Neuronal stem cell (in vitro differentiated cells): ENCODE measurements at regions not wholly inside any gene's neighbourhood (a gene's known extent, or its start where the extent isn't known, plus 50 kb on each side); places are given as distances from the start of the nearest gene placed in this dataset.

ENCODE experiments used
- DNase-seq: peaks from one replicate; pipeline ENCODE4 v3.0.0-alpha.2; 2013; ENCODE audit warnings: low spot score
- H2AFZ ChIP-seq: one replicate; pipeline ENCODE4 v1.6.1; 2013; ENCODE audit warnings: mild to moderate bottlenecking, low read length, inconsistent platforms
- H2AK5ac ChIP-seq: 2 replicates; pipeline ENCODE4 v1.6.1; 2013; ENCODE audit warnings: low read depth, mild to moderate bottlenecking, inconsistent platforms, low read length, moderate library complexity, mixed read lengths
- H2BK120ac ChIP-seq: 2 replicates; pipeline ENCODE4 v1.6.1; 2013; ENCODE audit warnings: low read depth, mild to moderate bottlenecking, inconsistent platforms, low read length, moderate library complexity, mixed read lengths
- H2BK12ac ChIP-seq: one replicate; pipeline ENCODE4 v1.6.1; 2013; ENCODE audit warnings: low read length, inconsistent platforms
- H2BK15ac ChIP-seq: 2 replicates; pipeline ENCODE4 v1.6.1; 2013; ENCODE audit warnings: mild to moderate bottlenecking, low read length, inconsistent platforms, mixed read lengths
- H2BK5ac ChIP-seq: one replicate; pipeline ENCODE4 v1.6.1; 2013; ENCODE audit warnings: inconsistent platforms, mild to moderate bottlenecking, low read length, moderate library complexity
- H3K14ac ChIP-seq: one replicate; pipeline ENCODE4 v1.6.1; 2013; ENCODE audit warnings: low read length, inconsistent platforms
- H3K18ac ChIP-seq: 2 replicates; pipeline ENCODE4 v1.6.1; 2013; ENCODE audit warnings: low read length, inconsistent platforms
- H3K23ac ChIP-seq: 2 replicates; pipeline ENCODE4 v1.6.1; 2013; ENCODE audit warnings: low read depth, mild to moderate bottlenecking, mixed read lengths, low read length, inconsistent platforms; ENCODE audit not compliant: poor library complexity
- H3K27ac ChIP-seq: replicated peaks from 3 replicates; pipeline ENCODE4 v1.5.1; 2013; ENCODE audit warnings: low read length, inconsistent platforms
- H3K27me3 ChIP-seq, 3 experiments: 2 replicates each; pipeline ENCODE4 v1.6.1; 2013; ENCODE audit warnings: low read length in 3 of 3, mild to moderate bottlenecking in 2 of 3, inconsistent platforms in 1 of 3, low read depth in 1 of 3, mixed read lengths in 1 of 3, moderate library complexity in 1 of 3; ENCODE audit not compliant: control insufficient read depth in 3 of 3, insufficient read depth in 3 of 3
- H3K36me3 ChIP-seq, 2 donors: replicated peaks in 1 of 2; 2 replicates each; pipeline ENCODE4 v1.6.1; 2013; ENCODE audit warnings: low read length in 2 of 2; ENCODE audit not compliant: control insufficient read depth in 2 of 2, insufficient read depth in 2 of 2
- H3K4ac ChIP-seq: 2 replicates; pipeline ENCODE4 v1.6.1; 2013; ENCODE audit warnings: inconsistent platforms, mild to moderate bottlenecking, low read length, moderate library complexity
- H3K4me1 ChIP-seq, 2 donors: 1 replicate in 1 of 2; 2 replicates in 1 of 2; pipeline ENCODE4 v1.6.1; 2013; ENCODE audit warnings: low read length in 2 of 2, low read depth in 1 of 2; ENCODE audit not compliant: control insufficient read depth in 2 of 2, insufficient read depth in 1 of 2
- H3K4me2 ChIP-seq: one replicate; pipeline ENCODE4 v1.6.1; 2013; ENCODE audit warnings: mild to moderate bottlenecking, low read length, inconsistent platforms; ENCODE audit not compliant: insufficient read depth, poor library complexity, severe bottlenecking
- H3K4me3 ChIP-seq, 2 donors: 2 replicates each; pipeline ENCODE4 v1.5.1; 2013; ENCODE audit warnings: low read length in 2 of 2, mild to moderate bottlenecking in 2 of 2, inconsistent platforms in 1 of 2, moderate library complexity in 1 of 2
- H3K79me1 ChIP-seq: one replicate; pipeline ENCODE4 v1.6.1; 2013; ENCODE audit warnings: low read depth, mild to moderate bottlenecking, inconsistent platforms, low read length, moderate library complexity
- H3K9ac ChIP-seq: one replicate; pipeline ENCODE4 v1.6.1; 2013; ENCODE audit warnings: mild to moderate bottlenecking, low read depth, low read length, inconsistent platforms; ENCODE audit not compliant: poor library complexity
- H3K9me3 ChIP-seq, 2 donors: replicated peaks in 1 of 2; 2 replicates each; pipeline versions ENCODE3 to v1.6.1; 2013; ENCODE audit warnings: low read length in 2 of 2, mild to moderate bottlenecking in 2 of 2, inconsistent platforms in 1 of 2, low read depth in 1 of 2, mixed read lengths in 1 of 2, moderate library complexity in 1 of 2; ENCODE audit not compliant: control insufficient read depth in 2 of 2, insufficient read depth in 1 of 2
- H4K8ac ChIP-seq: one replicate; pipeline ENCODE4 v1.6.1; 2013; ENCODE audit warnings: low read depth, mild to moderate bottlenecking, inconsistent platforms, low read length, moderate library complexity
- H4K91ac ChIP-seq: one replicate; pipeline ENCODE4 v1.6.1; 2013; ENCODE audit warnings: low read length, low read depth, mild to moderate bottlenecking, inconsistent platforms; ENCODE audit not compliant: poor library complexity
- WGBS, 2 donors: extraction: QIAGEN DNeasy Blood & Tissue Kit; methylation state at CpG; one replicate each; pipeline ENCODE4 v1.1.7; 2013; ENCODE audit warnings: missing lambda C conversion rate in 2 of 2, mixed read lengths in 1 of 2; ENCODE audit not compliant: insufficient read length in 2 of 2, insufficient replicate concordance in 1 of 2; ENCODE audit errors: extremely low coverage in 2 of 2; 5-methylcytosine and 5-hydroxymethylcytosine counted together

DNA sequence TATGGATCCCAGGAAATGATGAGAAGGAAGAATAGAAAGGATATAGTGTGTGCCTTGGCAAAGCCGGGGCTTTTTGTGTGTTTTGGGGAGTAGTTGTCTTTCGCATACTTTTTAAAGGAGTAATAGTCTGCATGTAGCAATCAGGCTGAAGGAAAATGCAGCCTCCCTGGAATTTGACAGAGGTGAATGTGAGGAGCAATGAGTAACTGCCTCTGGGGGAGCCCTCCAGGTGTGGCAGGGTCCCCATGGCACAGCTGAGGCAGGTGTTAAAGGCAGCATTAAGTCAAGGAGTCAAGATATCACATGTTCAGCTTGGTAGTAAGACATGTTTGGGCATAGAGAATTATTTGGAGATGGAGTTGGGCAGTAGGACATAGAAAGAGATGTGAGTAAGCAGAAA lies 203.1 kb downstream of the C6orf118 start:
- Histone ChIP-seq H3K18ac (no peak overlapping the region), H3K27ac (no peak overlapping the region), H2AK5ac (no peak overlapping the region), H3K27me3 (no peaks in the 10 kb centered on the region), H2AFZ (no peak overlapping the region), H3K79me1 (peaks cover 4% of the 10 kb centered on the region), H4K91ac (no peak overlapping the region), H3K36me3 (no peaks in the 10 kb centered on the region), H3K4me3 (no peak overlapping the region), H3K23ac (no peak overlapping the region), H3K4me1 (no peaks in the 10 kb centered on the region), H4K8ac (no peak overlapping the region), H2BK12ac (no peak overlapping the region), H3K9me3 (no peaks in the 10 kb centered on the region), H3K9ac (no peak overlapping the region), H2BK5ac (no peak overlapping the region), H2BK15ac (no peak overlapping the region), H3K14ac (no peak overlapping the region), H3K4me2 (no peak overlapping the region), H2BK120ac (no peak overlapping the region), H3K4ac (no peak overlapping the region)
- no CpG with 5 or more reads among the region's 2 CpGs for WGBS, 2 donors
- no peak for DNase-seq

DNA sequence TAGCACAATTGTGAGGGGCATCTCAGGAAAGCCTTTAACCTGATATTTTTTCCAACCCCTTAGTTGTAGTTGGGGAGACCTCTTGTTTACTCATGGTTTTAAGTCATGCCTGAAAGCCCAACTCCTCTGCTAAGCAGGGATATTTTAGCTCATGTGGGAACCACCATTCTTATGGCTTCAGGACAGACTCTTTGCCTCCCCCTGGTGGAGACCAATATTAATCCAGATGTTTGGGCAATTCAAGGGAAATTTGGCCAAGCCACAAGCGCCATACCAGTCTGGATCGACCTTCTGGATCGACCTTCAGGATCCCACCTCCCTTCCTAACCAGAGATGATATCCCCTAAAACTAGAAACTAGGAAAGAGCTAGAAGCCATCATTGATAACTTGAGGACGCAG lies 211.2 kb downstream of the C6orf118 start:
- Histone ChIP-seq H3K27me3 (no peaks in the 10 kb centered on the region), H4K91ac (no peak overlapping the region), H2BK120ac (no peak overlapping the region), H3K4me2 (no peak overlapping the region), H3K36me3 (no peaks in the 10 kb centered on the region), H3K14ac (no peak overlapping the region), H2BK15ac (no peak overlapping the region), H3K9me3 (peaks cover 0 to 8% of the 10 kb centered on the region in 2 donors), H2AK5ac (no peak overlapping the region), H4K8ac (no peak overlapping the region), H3K9ac (no peak overlapping the region), H3K4ac (no peak overlapping the region), H2BK5ac (no peak overlapping the region), H3K23ac (no peak overlapping the region), H3K27ac (no peak overlapping the region), H3K79me1 (no peaks in the 10 kb centered on the region), H2BK12ac (no peak overlapping the region), H3K4me1 (no peaks in the 10 kb centered on the region), H3K4me3 (no peak overlapping the region), H3K18ac (no peak overlapping the region), H2AFZ (no peak overlapping the region)
- no peak for DNase-seq
- no CpG with 5 or more reads among the region's 4 CpGs for WGBS, 2 donors

DNA sequence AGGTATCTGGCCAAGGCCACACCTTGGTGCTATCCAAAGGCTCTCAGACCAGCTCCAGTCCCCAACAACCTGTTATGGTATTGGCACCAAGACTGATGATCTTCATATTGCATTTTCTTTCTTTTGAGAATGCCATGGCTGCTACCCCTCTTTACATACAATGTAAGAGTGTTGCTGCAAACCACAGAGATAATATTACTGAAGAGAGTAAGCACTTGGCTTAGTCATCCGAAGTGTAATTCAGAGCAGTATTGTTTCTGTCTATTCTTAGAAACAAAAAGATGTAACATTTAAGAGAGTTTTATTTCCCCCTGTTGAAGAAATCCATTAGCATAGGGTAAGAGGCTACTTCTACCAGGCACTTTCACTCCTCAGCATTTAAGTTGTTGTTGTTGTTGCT lies 212.5 kb downstream of the C6orf118 start:
- Histone ChIP-seq H2BK5ac (no peak overlapping the region), H3K4me1 (no peaks in the 10 kb centered on the region), H3K14ac (no peak overlapping the region), H3K36me3 (no peaks in the 10 kb centered on the region), H3K9ac (no peak overlapping the region), H2AK5ac (no peak overlapping the region), H2BK15ac (no peak overlapping the region), H2BK12ac (no peak overlapping the region), H3K4ac (no peak overlapping the region), H3K9me3 (peaks cover 0 to 9% of the 10 kb centered on the region in 2 donors), H4K91ac (no peak overlapping the region), H3K23ac (no peak overlapping the region), H2AFZ (no peak overlapping the region), H2BK120ac (no peak overlapping the region), H3K4me3 (no peak overlapping the region), H3K18ac (no peak overlapping the region), H4K8ac (no peak overlapping the region), H3K27me3 (no peaks in the 10 kb centered on the region), H3K79me1 (no peaks in the 10 kb centered on the region), H3K27ac (no peak overlapping the region), H3K4me2 (no peak overlapping the region)
- no peak for DNase-seq
- WGBS, 2 donors = no CpG with 5 or more reads among the region's 1 CpG

DNA sequence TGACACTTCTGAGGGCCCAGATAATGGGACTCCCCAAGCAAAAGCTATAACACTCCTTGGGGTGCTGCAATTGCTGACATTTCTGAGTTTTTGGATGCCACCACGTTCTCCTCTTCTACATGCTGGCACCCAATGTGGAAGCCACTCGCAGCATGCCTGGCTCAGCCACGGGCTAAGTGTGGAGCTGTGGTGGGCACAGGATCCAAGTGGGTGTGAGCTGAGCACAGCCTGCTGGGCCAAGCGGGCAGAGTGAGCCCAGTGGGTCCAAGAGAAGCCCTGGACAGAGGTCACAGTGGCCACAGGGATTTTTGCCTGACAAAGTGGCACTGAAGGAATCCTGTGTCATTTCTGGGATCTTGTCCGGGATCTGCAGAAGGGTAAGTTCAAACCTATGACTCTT lies 213.2 kb downstream of the C6orf118 start:
- Histone ChIP-seq H3K4me2 (no peak overlapping the region), H2AK5ac (no peak overlapping the region), H3K18ac (peak overlapping the region; percentile 32), H2BK12ac (no peak overlapping the region), H3K9ac (no peak overlapping the region), H3K36me3 (no peaks in the 10 kb centered on the region), H3K14ac (no peak overlapping the region), H3K27me3 (no peaks in the 10 kb centered on the region), H3K27ac (no peak overlapping the region), H3K79me1 (no peaks in the 10 kb centered on the region), H2BK15ac (no peak overlapping the region), H3K4me1 (no peaks in the 10 kb centered on the region), H2BK120ac (no peak overlapping the region), H4K8ac (no peak overlapping the region), H4K91ac (no peak overlapping the region), H3K4ac (no peak overlapping the region), H3K9me3 (peaks cover 0 to 9% of the 10 kb centered on the region in 2 donors), H2BK5ac (no peak overlapping the region), H2AFZ (no peak overlapping the region), H3K4me3 (no peak overlapping the region), H3K23ac (no peak overlapping the region)
- DNase-seq = no peak
- no CpG with 5 or more reads among the region's 5 CpGs for WGBS, 2 donors
